Esophagus squamous epithelium (tissue), 5 donors: ENCODE measurements at regions not wholly inside any gene's neighbourhood (a gene's known extent, or its start where the extent isn't known, plus 50 kb on each side); places are given as distances from the start of the nearest gene placed in this dataset.

ENCODE experiments used
- DNase-seq: peaks from one replicate; lab custom pipeline; 2025; lab: John Stamatoyannopoulos, UW
- H3K27ac ChIP-seq, 4 donors: fragments of 200-600 bp; sonication (generic); one replicate each; pipeline ENCODE4 v1.5.1; 2016 to 2019; ENCODE audit warnings: mild to moderate bottlenecking in 1 of 4
- H3K27me3 ChIP-seq, 4 donors: fragments of 200-600 bp; sonication (generic); 1 replicate in 3 of 4; 2 replicates in 1 of 4; pipeline versions ENCODE4 v1.5.1 to v1.6.0; 2017 to 2021; ENCODE audit warnings: antibody characterized with exemption in 1 of 4
- H3K36me3 ChIP-seq, 3 donors: fragments of 200-600 bp; sonication (generic); one replicate each; pipeline ENCODE4 v1.5.1; 2016 to 2019
- H3K4me1 ChIP-seq, 3 donors: fragments of 200-600 bp; sonication (generic); one replicate each; pipeline ENCODE4 v1.5.1; 2017 to 2019
- H3K4me3 ChIP-seq, 4 donors: fragments of 200-600 bp; sonication (generic); 1 replicate in 3 of 4; 2 replicates in 1 of 4; pipeline ENCODE4 v1.5.1; 2016 to 2019; ENCODE audit warnings: mild to moderate bottlenecking in 2 of 4, moderate library complexity in 1 of 4
- H3K9me3 ChIP-seq, 3 donors: fragments of 200-600 bp; sonication (generic); one replicate each; pipeline ENCODE4 v1.5.1; 2016 to 2019
- POLR2A ChIP-seq, 4 donors: fragments of 450-650 bp; IDR thresholded peaks; one replicate each; pipeline ENCODE4 v1.6.1; 2017; ENCODE audit warnings: antibody characterized with exemption in 4 of 4, mild to moderate bottlenecking in 4 of 4, moderate library complexity in 3 of 4
- WGBS, 2 donors: methylation state at CpG; one replicate each; pipeline ENCODE4 v1.1.5; 2018; 5-methylcytosine and 5-hydroxymethylcytosine counted together
- intact Hi-C: fragments of 100-400 bp; cut with DNase I; formaldehyde crosslinking; loops from one replicate; pipeline ENCODE4 v1.15.0; 2022
- TF ChIP-seq, protein P1 (sequence below), 6 experiments: fragments of 450-650 bp in 4 of 6; fragments of 200-600 bp in 2 of 6; sonication (generic) in 2 of 6; IDR thresholded peaks; one replicate each; pipeline ENCODE4 v1.5.1; 2016 to 2019; ENCODE audit warnings: antibody characterized with exemption in 6 of 6, mild to moderate bottlenecking in 4 of 6, moderate library complexity in 4 of 6
- donor health status: DM: yes; HTN: yes; CAD: no.

DNA sequence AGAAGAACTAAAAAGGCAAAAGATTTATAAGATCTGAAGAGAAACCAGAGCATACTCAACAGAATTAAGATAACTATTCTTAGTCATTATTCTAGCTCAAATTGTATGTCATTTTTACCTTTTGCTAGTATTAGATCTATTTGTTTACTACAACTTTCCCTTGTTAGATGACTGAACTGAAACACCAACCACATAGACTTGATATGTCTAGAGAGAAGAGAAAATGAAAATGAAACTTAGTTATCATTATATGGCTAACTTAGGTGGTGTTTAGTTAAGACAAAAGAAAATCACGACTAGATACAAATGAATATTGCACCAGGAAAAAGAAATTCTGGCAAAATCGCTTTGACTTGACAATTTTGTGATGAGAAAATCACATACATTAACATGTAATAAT lies 690.8 kb downstream of the PCDH18 start:
- no peak for TF ChIP-seq POLR2A (IDR thresholded peaks at IDR 0.05)
- TF ChIP-seq, protein P1, sequence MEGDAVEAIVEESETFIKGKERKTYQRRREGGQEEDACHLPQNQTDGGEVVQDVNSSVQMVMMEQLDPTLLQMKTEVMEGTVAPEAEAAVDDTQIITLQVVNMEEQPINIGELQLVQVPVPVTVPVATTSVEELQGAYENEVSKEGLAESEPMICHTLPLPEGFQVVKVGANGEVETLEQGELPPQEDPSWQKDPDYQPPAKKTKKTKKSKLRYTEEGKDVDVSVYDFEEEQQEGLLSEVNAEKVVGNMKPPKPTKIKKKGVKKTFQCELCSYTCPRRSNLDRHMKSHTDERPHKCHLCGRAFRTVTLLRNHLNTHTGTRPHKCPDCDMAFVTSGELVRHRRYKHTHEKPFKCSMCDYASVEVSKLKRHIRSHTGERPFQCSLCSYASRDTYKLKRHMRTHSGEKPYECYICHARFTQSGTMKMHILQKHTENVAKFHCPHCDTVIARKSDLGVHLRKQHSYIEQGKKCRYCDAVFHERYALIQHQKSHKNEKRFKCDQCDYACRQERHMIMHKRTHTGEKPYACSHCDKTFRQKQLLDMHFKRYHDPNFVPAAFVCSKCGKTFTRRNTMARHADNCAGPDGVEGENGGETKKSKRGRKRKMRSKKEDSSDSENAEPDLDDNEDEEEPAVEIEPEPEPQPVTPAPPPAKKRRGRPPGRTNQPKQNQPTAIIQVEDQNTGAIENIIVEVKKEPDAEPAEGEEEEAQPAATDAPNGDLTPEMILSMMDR (IDR thresholded peaks at IDR 0.05), result no peak
- Histone ChIP-seq H3K9me3 (no peaks in the 10 kb centered on the region), H3K4me3 (no peak overlapping the region), H3K4me1 (no peaks in the 10 kb centered on the region), H3K36me3 (no peaks in the 10 kb centered on the region), H3K27me3 (no peaks in the 10 kb centered on the region), H3K27ac (no peak overlapping the region)
- DNase-seq, result no peak
- 42 to 67% methylated on average over 2 of the region's 2 CpGs for whole genome bisulfite sequencing, 2 donors
- intact Hi-C loops, result no loop called here

- intact Hi-C loops, result no loop called here
These were observed 693.7 kb downstream of the PCDH18 start for GRCh38 chr4:136838607-136839006.

GRCh38 chr4:136831553-136831952 lies 700.7 kb downstream of the PCDH18 start:
- TF ChIP-seq POLR2A (IDR thresholded peaks at IDR 0.05), result no peak
- Histone ChIP-seq H3K4me3 (no peak overlapping the region), H3K27me3 (no peaks in the 10 kb centered on the region), H3K4me1 (no peaks in the 10 kb centered on the region), H3K36me3 (no peaks in the 10 kb centered on the region), H3K27ac (no peak overlapping the region), H3K9me3 (no peaks in the 10 kb centered on the region)
- intact Hi-C loops, result no loop called here
- no peak for DNase-seq
- 44 to 76% methylated on average over 3 of the region's 3 CpGs for WGBS, 2 donors

More at GRCh38 chr4:136838607-136839006, 693.7 kb downstream of the PCDH18 start:
- Histone ChIP-seq H3K27me3 (no peaks in the 10 kb centered on the region), H3K27ac (no peak overlapping the region), H3K4me1 (no peaks in the 10 kb centered on the region), H3K9me3 (no peaks in the 10 kb centered on the region), H3K4me3 (no peak overlapping the region), H3K36me3 (no peaks in the 10 kb centered on the region)
- no peak for DNase-seq
- TF ChIP-seq, protein P1 (IDR thresholded peaks at IDR 0.05), result no peak
- TF ChIP-seq POLR2A (IDR thresholded peaks at IDR 0.05), result no peak

DNA sequence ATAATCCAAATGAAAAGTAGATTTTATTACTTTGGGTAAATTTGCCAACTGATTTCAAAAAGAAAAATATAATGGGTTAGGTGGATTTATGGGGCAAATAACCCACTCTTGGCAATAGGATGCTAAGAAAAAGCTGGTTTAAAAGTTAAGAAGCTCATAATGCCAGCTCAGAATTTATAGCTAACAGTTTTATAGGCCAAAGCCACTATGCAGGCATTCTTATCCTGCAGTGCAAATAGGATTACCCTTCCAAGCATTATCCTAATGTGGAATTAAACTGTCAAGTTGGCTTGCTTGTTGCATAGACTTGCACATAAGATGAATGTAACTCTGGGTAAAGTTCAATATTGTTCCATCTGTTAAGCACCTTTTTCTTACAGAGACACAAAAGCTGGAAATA lies 703.0 kb downstream of the PCDH18 start:
- intact Hi-C loops, result no loop called here
- TF ChIP-seq, protein P1 (IDR thresholded peaks at IDR 0.05), result no peak
- no peak for TF ChIP-seq POLR2A (IDR thresholded peaks at IDR 0.05)
- Histone ChIP-seq H3K36me3 (no peaks in the 10 kb centered on the region), H3K27me3 (no peaks in the 10 kb centered on the region), H3K27ac (no peak overlapping the region), H3K4me1 (no peaks in the 10 kb centered on the region), H3K4me3 (no peak overlapping the region), H3K9me3 (no peaks in the 10 kb centered on the region)
- DNase-seq, result no peak

DNA sequence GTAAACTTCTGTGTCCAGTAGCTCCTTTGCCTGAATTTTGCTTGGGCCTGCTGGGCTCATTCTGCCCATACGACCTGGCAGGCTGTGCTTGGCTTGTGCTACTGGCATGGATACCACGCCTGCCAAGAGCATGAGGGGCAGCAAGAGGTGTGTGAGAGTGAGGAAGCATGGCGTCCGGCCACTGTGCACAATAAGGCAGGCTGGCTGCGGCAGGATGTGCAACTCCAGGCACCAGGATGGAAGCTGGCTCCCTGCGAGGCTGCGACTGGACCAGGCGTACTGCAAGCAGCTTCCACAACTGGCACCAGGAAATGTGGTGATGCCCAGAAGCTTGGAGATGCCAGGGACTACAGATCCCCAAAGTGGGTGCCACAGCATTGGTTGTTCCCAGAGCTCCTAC lies 709.3 kb downstream of the PCDH18 start:
- WGBS, 2 donors, result 72 to 100% methylated on average over 1 to 4 of the region's 8 CpGs
- Histone ChIP-seq H3K4me3 (no peak overlapping the region), H3K36me3 (no peaks in the 10 kb centered on the region), H3K27me3 (no peaks in the 10 kb centered on the region), H3K9me3 (no peaks in the 10 kb centered on the region), H3K4me1 (no peaks in the 10 kb centered on the region), H3K27ac (no peak overlapping the region)
- DNase-seq, result no peak
- TF ChIP-seq POLR2A (IDR thresholded peaks at IDR 0.05), result no peak
- intact Hi-C loops, result no loop called here

GRCh38 chr4:136818811-136819330 lies 713.4 kb downstream of the PCDH18 start:
- H3K4me1 ChIP-seq, result no peaks in the 10 kb centered on the region
- 20 to 26% methylated on average over 1 of the region's 1 CpG for WGBS, 2 donors
- H3K27ac ChIP-seq, result no peak overlapping the region
- TF ChIP-seq POLR2A (IDR thresholded peaks at IDR 0.05), result no peak
- TF ChIP-seq, protein P1 (IDR thresholded peaks at IDR 0.05), result no peak
- H3K4me3 ChIP-seq, result no peak overlapping the region
- DNase-seq, result no peak
- H3K9me3 ChIP-seq, result no peaks in the 10 kb centered on the region
- no peaks in the 10 kb centered on the region for H3K36me3 ChIP-seq
- H3K27me3 ChIP-seq, result no peaks in the 10 kb centered on the region
- intact Hi-C loops, result no loop called here
